SK-N-SH (cell line): ENCODE measurements at regions not wholly inside any gene's neighbourhood (a gene's known extent, or its start where the extent isn't known, plus 50 kb on each side); places are given as distances from the start of the nearest gene placed in this dataset.

Experiments
- CHD2 ChIP-seq: fragments of 150-350 bp; IDR thresholded peaks from 2 replicates; pipeline ENCODE4 v1.6.1; 2018; ENCODE audit warnings: low read length; ENCODE audit not compliant: partially characterized antibody
- GABPA ChIP-seq: IDR thresholded peaks from 2 replicates; pipeline ENCODE4 v1.4.0; 2012; ENCODE audit warnings: low read depth, mild to moderate bottlenecking
- JUND ChIP-seq: IDR thresholded peaks from 2 replicates; pipeline ENCODE4 v1.4.0; 2012
- NFIC ChIP-seq: IDR thresholded peaks from 2 replicates; pipeline ENCODE4 v1.4.0; 2012; ENCODE audit warnings: borderline replicate concordance
- RAD21 ChIP-seq: IDR thresholded peaks from 2 replicates; pipeline ENCODE4 v1.6.1; 2012; ENCODE audit warnings: mild to moderate bottlenecking, low read length
- RCOR1 ChIP-seq: fragments of 150-350 bp; IDR thresholded peaks from 2 replicates; pipeline ENCODE4 v1.6.1; 2017; ENCODE audit warnings: antibody characterized with exemption, low read length
- RFX5 ChIP-seq: IDR thresholded peaks from 2 replicates; pipeline ENCODE4 v1.6.1; 2012; ENCODE audit warnings: mild to moderate bottlenecking, improper control_type of control experiment, low read length
- RXRA ChIP-seq: IDR thresholded peaks from 2 replicates; pipeline ENCODE4 v1.4.0; 2012; ENCODE audit warnings: low read depth, mild to moderate bottlenecking, borderline replicate concordance
- SIN3A ChIP-seq: IDR thresholded peaks from 2 replicates; pipeline ENCODE4 v1.6.1; 2012; ENCODE audit warnings: low read depth, mild to moderate bottlenecking, low read length, moderate library complexity, borderline replicate concordance
- SMC3 ChIP-seq: IDR thresholded peaks from 2 replicates; pipeline ENCODE4 v1.6.1; 2012; ENCODE audit warnings: low read depth, low read length, improper control_type of control experiment
- TAF1 ChIP-seq: IDR thresholded peaks from 2 replicates; pipeline ENCODE4 v1.6.1; 2012; ENCODE audit warnings: low read depth, mild to moderate bottlenecking, low read length, moderate library complexity, borderline replicate concordance
- TF ChIP-seq, protein P1 (sequence below): fragments of 200-600 bp; sonication (generic); IDR thresholded peaks from 2 replicates; pipeline ENCODE4 v1.6.1; 2017; ENCODE audit warnings: antibody characterized with exemption, mild to moderate bottlenecking, moderate library complexity
- TF ChIP-seq, protein P2 (sequence below): IDR thresholded peaks from 2 replicates; pipeline ENCODE4 v1.6.1; 2012; ENCODE audit warnings: mild to moderate bottlenecking, low read depth, low read length, moderate library complexity
- TF ChIP-seq, protein P3 (sequence below): fragments of 150-350 bp; IDR thresholded peaks from 2 replicates; pipeline ENCODE4 v1.6.1; 2017; ENCODE audit warnings: antibody characterized with exemption, low read length, low read depth, borderline replicate concordance

GRCh38 chr4:131248314-131248713 lies 1900.8 kb upstream of the PCDH10 start:
- no peak for TF ChIP-seq NFIC
- TF ChIP-seq, protein P1, sequence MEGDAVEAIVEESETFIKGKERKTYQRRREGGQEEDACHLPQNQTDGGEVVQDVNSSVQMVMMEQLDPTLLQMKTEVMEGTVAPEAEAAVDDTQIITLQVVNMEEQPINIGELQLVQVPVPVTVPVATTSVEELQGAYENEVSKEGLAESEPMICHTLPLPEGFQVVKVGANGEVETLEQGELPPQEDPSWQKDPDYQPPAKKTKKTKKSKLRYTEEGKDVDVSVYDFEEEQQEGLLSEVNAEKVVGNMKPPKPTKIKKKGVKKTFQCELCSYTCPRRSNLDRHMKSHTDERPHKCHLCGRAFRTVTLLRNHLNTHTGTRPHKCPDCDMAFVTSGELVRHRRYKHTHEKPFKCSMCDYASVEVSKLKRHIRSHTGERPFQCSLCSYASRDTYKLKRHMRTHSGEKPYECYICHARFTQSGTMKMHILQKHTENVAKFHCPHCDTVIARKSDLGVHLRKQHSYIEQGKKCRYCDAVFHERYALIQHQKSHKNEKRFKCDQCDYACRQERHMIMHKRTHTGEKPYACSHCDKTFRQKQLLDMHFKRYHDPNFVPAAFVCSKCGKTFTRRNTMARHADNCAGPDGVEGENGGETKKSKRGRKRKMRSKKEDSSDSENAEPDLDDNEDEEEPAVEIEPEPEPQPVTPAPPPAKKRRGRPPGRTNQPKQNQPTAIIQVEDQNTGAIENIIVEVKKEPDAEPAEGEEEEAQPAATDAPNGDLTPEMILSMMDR: no peak
- TF ChIP-seq CHD2: no peak
- no peak for TF ChIP-seq RXRA
- TF ChIP-seq RAD21: no peak
- no peak for TF ChIP-seq JUND
- TF ChIP-seq RFX5: no peak
- TF ChIP-seq GABPA: no peak
- TF ChIP-seq SMC3: no peak
- TF ChIP-seq, protein P2, sequence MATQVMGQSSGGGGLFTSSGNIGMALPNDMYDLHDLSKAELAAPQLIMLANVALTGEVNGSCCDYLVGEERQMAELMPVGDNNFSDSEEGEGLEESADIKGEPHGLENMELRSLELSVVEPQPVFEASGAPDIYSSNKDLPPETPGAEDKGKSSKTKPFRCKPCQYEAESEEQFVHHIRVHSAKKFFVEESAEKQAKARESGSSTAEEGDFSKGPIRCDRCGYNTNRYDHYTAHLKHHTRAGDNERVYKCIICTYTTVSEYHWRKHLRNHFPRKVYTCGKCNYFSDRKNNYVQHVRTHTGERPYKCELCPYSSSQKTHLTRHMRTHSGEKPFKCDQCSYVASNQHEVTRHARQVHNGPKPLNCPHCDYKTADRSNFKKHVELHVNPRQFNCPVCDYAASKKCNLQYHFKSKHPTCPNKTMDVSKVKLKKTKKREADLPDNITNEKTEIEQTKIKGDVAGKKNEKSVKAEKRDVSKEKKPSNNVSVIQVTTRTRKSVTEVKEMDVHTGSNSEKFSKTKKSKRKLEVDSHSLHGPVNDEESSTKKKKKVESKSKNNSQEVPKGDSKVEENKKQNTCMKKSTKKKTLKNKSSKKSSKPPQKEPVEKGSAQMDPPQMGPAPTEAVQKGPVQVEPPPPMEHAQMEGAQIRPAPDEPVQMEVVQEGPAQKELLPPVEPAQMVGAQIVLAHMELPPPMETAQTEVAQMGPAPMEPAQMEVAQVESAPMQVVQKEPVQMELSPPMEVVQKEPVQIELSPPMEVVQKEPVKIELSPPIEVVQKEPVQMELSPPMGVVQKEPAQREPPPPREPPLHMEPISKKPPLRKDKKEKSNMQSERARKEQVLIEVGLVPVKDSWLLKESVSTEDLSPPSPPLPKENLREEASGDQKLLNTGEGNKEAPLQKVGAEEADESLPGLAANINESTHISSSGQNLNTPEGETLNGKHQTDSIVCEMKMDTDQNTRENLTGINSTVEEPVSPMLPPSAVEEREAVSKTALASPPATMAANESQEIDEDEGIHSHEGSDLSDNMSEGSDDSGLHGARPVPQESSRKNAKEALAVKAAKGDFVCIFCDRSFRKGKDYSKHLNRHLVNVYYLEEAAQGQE: no peak
- no peak for TF ChIP-seq RCOR1
- no peak for TF ChIP-seq SIN3A
- TF ChIP-seq, protein P3, sequence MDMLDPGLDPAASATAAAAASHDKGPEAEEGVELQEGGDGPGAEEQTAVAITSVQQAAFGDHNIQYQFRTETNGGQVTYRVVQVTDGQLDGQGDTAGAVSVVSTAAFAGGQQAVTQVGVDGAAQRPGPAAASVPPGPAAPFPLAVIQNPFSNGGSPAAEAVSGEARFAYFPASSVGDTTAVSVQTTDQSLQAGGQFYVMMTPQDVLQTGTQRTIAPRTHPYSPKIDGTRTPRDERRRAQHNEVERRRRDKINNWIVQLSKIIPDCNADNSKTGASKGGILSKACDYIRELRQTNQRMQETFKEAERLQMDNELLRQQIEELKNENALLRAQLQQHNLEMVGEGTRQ: no peak
- no peak for TF ChIP-seq TAF1
